Esophagus muscularis mucosa (tissue), 4 donors: ENCODE measurements at regions not wholly inside any gene's neighbourhood (a gene's known extent, or its start where the extent isn't known, plus 50 kb on each side); places are given as distances from the start of the nearest gene placed in this dataset.

ENCODE experiments used
- DNase-seq: peaks from one replicate; pipeline ENCODE4 v3.0.0-alpha.2; 2017; ENCODE audit errors: extremely low spot score
- H3K27ac ChIP-seq, 4 donors: fragments of 200-600 bp; sonication (generic); replicated peaks in 1 of 4; 1 replicate in 3 of 4; 2 replicates in 1 of 4; pipeline ENCODE4 v1.5.1; 2016 to 2019; ENCODE audit warnings: mild to moderate bottlenecking in 1 of 4
- H3K27me3 ChIP-seq, 4 donors: fragments of 200-600 bp; sonication (generic); one replicate each; pipeline versions ENCODE4 v1.5.1 to v1.6.0; 2016 to 2019
- H3K36me3 ChIP-seq, 4 donors: fragments of 200-600 bp; sonication (generic); one replicate each; pipeline ENCODE4 v1.5.1; 2016 to 2019
- H3K4me1 ChIP-seq, 4 donors: fragments of 200-600 bp; sonication (generic); one replicate each; pipeline ENCODE4 v1.5.1; 2016 to 2019
- H3K4me3 ChIP-seq, 4 donors: fragments of 200-600 bp; sonication (generic); 1 replicate in 2 of 4; 2 replicates in 2 of 4; pipeline ENCODE4 v1.5.1; 2016 to 2019; ENCODE audit warnings: mild to moderate bottlenecking in 4 of 4, moderate library complexity in 1 of 4
- H3K9me3 ChIP-seq, 4 donors: fragments of 200-600 bp; sonication (generic); 1 replicate in 3 of 4; 2 replicates in 1 of 4; pipeline ENCODE4 v1.5.1; 2016 to 2019
- EP300 ChIP-seq: sonication (generic); formaldehyde crosslinking; IDR thresholded peaks from one replicate; pipeline ENCODE4 v1.6.1; 2017; ENCODE audit warnings: antibody characterized with exemption
- POLR2A ChIP-seq: fragments of 450-650 bp; IDR thresholded peaks from one replicate; pipeline ENCODE4 v1.6.1; 2017; ENCODE audit warnings: antibody characterized with exemption, moderate library complexity, mild to moderate bottlenecking, low read depth
- POLR2AphosphoS5 ChIP-seq, 2 donors: sonication (generic); formaldehyde crosslinking; IDR thresholded peaks; one replicate each; pipeline ENCODE4 v1.6.1; 2017; ENCODE audit warnings: antibody characterized with exemption in 2 of 2
- WGBS: methylation state at CpG from one replicate; pipeline ENCODE4 v1.1.5; 2018; 5-methylcytosine and 5-hydroxymethylcytosine counted together
- intact Hi-C: fragments of 100-400 bp; cut with DNase I; formaldehyde crosslinking; loops from one replicate; pipeline ENCODE4 v1.15.1; 2023
- TF ChIP-seq, protein P1 (sequence below), 3 experiments: fragments of 200-600 bp in 2 of 3; fragments of 450-650 bp in 1 of 3; sonication (generic) in 2 of 3; IDR thresholded peaks; one replicate each; pipeline ENCODE4 v1.5.1; 2017 to 2019; ENCODE audit warnings: antibody characterized with exemption in 3 of 3, mild to moderate bottlenecking in 2 of 3, moderate library complexity in 1 of 3

DNA sequence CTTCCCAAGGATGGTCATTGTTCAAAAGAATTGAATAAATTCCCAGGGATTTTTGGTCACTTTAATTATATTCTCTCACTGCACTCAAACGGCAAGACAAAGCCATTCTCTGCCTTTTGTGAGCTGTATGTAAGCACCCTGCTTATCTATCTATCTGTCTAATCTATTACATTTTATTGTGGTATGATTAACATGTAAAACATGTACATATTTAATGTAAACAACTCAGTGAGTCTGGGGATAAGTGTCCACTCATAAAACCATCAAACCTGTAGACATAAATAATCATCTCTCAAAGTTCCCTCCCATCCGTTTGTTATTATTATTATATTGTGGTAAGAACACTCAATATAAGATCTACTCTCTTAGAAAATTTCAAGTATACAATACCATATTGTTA, 167.1 kb downstream of the CAND1 start:
- no peak for TF ChIP-seq POLR2A
- TF ChIP-seq POLR2AphosphoS5 (IDR thresholded peaks at IDR 0.05) = no peak
- TF ChIP-seq EP300 = no peak
- TF ChIP-seq, protein P1, sequence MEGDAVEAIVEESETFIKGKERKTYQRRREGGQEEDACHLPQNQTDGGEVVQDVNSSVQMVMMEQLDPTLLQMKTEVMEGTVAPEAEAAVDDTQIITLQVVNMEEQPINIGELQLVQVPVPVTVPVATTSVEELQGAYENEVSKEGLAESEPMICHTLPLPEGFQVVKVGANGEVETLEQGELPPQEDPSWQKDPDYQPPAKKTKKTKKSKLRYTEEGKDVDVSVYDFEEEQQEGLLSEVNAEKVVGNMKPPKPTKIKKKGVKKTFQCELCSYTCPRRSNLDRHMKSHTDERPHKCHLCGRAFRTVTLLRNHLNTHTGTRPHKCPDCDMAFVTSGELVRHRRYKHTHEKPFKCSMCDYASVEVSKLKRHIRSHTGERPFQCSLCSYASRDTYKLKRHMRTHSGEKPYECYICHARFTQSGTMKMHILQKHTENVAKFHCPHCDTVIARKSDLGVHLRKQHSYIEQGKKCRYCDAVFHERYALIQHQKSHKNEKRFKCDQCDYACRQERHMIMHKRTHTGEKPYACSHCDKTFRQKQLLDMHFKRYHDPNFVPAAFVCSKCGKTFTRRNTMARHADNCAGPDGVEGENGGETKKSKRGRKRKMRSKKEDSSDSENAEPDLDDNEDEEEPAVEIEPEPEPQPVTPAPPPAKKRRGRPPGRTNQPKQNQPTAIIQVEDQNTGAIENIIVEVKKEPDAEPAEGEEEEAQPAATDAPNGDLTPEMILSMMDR (IDR thresholded peaks at IDR 0.05) = no peak
- DNase-seq = no peak
- Histone ChIP-seq H3K27me3 (no peaks in the 10 kb centered on the region), H3K27ac (no peak overlapping the region), H3K4me1 (peaks cover 10 to 46% (median 31%) of the 10 kb centered on the region in 4 donors), H3K9me3 (no peaks in the 10 kb centered on the region), H3K36me3 (no peaks in the 10 kb centered on the region), H3K4me3 (no peak overlapping the region)
- 86% methylated on average over 2 of the region's 2 CpGs for WGBS
- intact Hi-C loops = loop anchor here (5.0 kb wide), 1 partner anchor 211 kb away; the partner anchor contains the start of gene DYRK2

DNA sequence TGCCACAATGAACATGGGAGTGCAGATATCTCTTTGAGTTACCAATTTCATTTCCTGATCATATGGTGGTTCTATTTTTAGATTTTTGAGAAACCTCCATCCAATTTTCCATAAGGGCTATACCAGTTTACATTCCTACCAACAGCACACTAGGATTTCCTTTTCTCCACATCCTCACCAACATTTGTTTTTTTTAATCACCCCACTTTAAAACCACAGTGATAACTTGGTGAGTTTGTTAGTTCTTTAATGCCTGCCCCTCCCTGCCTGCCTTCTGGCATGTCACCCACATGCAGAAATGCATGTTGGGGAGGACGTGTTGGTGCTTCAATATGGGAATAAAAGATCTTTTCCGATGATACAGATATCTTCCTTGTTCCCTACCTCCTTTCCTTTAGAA, 167.9 kb downstream of the CAND1 start:
- intact Hi-C loops = loop anchor here (5.0 kb wide), 1 partner anchor 210 kb away; the partner anchor contains the start of gene DYRK2
- DNase-seq = no peak

DNA sequence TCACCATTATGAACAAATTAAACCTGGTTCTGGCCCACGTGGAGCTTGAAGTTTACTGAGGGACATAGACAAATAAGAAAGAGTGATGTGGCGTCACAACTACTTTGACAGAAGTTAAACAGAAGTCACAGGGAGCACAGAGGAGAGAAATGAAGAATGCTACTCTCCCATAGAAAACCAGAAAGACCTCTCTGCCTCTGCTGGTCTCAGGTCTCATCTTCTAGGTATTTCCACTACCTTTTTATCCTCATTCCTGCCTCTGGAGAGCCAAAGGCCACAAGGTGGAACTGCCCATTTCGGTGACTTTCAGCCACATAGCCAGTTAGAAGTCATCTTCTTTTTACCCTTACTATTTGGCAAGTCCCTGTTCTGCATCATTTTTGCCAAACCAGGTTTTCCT, 170.5 kb downstream of the CAND1 start:
- H3K36me3 ChIP-seq = no peaks in the 10 kb centered on the region
- TF ChIP-seq POLR2A (no peak), POLR2AphosphoS5 (IDR thresholded peaks at IDR 0.05) (no peak), EP300 (no peak)
- TF ChIP-seq, protein P1 (IDR thresholded peaks at IDR 0.05) = no peak
- WGBS = 93% methylated on average over 3 of the region's 3 CpGs
- DNase-seq = no peak
- H3K27ac ChIP-seq = no peak overlapping the region
- no peaks in the 10 kb centered on the region for H3K9me3 ChIP-seq
- H3K4me1 ChIP-seq = peaks cover 14 to 30% (median 25%) of the 10 kb centered on the region in 4 donors
- H3K4me3 ChIP-seq = no peak overlapping the region
- intact Hi-C loops = loop anchor here (5.0 kb wide), 2 partner anchors 82 to 208 kb away; partner anchors contain the start of gene DYRK2
- H3K27me3 ChIP-seq = no peaks in the 10 kb centered on the region

More for the DNA sequence above, 167.9 kb downstream of the CAND1 start:
- no peaks in the 10 kb centered on the region for H3K36me3 ChIP-seq
- H3K27ac ChIP-seq = no peak overlapping the region
- H3K4me1 ChIP-seq = peaks cover 11 to 48% (median 32%) of the 10 kb centered on the region in 4 donors
- H3K27me3 ChIP-seq = no peaks in the 10 kb centered on the region
- WGBS = 77% methylated on average over 2 of the region's 2 CpGs
- no peaks in the 10 kb centered on the region for H3K9me3 ChIP-seq
- H3K4me3 ChIP-seq = no peak overlapping the region
- TF ChIP-seq, protein P1 (IDR thresholded peaks at IDR 0.05) = no peak
- TF ChIP-seq POLR2AphosphoS5 (IDR thresholded peaks at IDR 0.05) = no peak
- TF ChIP-seq POLR2A = no peak
- TF ChIP-seq EP300 = no peak

DNA sequence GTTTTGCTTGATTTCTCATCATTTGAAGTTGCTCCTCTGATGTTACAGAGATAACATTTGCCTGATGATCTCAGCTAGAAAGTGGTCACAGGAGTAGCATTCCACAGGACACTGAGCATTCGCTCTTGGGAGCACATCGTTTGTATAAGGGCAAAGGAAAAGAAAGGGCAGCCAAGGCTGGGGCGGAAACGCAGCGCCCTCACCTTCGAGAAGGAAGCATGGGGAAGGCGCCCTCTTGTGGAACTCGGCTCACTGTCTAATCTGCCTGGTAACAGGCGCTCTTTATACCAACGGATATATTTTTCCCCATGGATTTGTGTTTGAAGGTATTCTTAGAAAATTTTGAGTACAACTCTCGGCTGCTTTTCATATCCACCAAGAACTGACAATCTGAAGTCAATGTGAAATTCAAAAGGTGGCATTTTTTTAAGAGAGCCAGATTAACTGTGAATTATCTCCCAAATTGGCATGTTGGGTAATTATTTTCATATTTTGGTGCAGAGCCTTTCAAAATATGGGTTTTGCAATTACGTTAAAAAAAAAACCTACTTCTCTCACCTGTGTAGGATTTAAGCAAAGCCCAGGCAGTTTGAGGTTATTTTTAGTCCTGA, 172.7 kb downstream of the CAND1 start:
- H3K4me3 ChIP-seq = peak overlapping the region in 2 of 4 donors; percentile 7 to 13
- no peaks in the 10 kb centered on the region for H3K36me3 ChIP-seq
- intact Hi-C loops = loop anchor here (5.0 kb wide), 1 partner anchor 85 kb away; no protein-coding TSS in a partner anchor
- WGBS = 9% methylated on average over 12 of the region's 12 CpGs
- no peaks in the 10 kb centered on the region for H3K27me3 ChIP-seq
- TF ChIP-seq, protein P1 (IDR thresholded peaks at IDR 0.05) = peak; percentile 80 to 90 (median 83)
- TF ChIP-seq POLR2A (no peak), EP300 (no peak), POLR2AphosphoS5 (IDR thresholded peaks at IDR 0.05) (peak; percentile 29 to 69)
- H3K9me3 ChIP-seq = no peaks in the 10 kb centered on the region
- DNase-seq = peak; percentile 94
- peak overlapping the region in 2 of 4 donors; percentile 11 to 13 for H3K27ac ChIP-seq
- peaks cover 14 to 20% (median 17%) of the 10 kb centered on the region in 4 donors for H3K4me1 ChIP-seq
